HFFc6 (cell line): ENCODE measurements at regions not wholly inside any gene's neighbourhood (a gene's known extent, or its start where the extent isn't known, plus 50 kb on each side); places are given as distances from the start of the nearest gene placed in this dataset.
A peak's percentile ranks its signal among the peaks of the same experiment; 100 is the strongest.

Experiments
- DNase-seq: peaks from one replicate; pipeline ENCODE4 v3.0.0-alpha.2; 2018
- H3K27ac Mint-ChIP-seq: 2 replicates; pipeline ENCODE4 v1.8.0; 2020; ENCODE audit warnings: mild to moderate bottlenecking, mixed read lengths
- H3K27me3 Mint-ChIP-seq: 2 replicates; pipeline ENCODE4 v1.8.0; 2021; ENCODE audit warnings: mild to moderate bottlenecking, moderate library complexity, mixed read lengths; ENCODE audit not compliant: insufficient read depth
- H3K36me3 Mint-ChIP-seq: 2 replicates; pipeline ENCODE4 v1.8.0; 2021; ENCODE audit warnings: low read depth, mixed read lengths
- H3K4me1 Mint-ChIP-seq: 2 replicates; pipeline ENCODE4 v1.8.0; 2020; ENCODE audit warnings: low read depth, mixed read lengths
- H3K4me3 Mint-ChIP-seq: 2 replicates; pipeline ENCODE4 v1.8.0; 2020; ENCODE audit warnings: mild to moderate bottlenecking, moderate library complexity, mixed read lengths
- H3K9me3 Mint-ChIP-seq: 2 replicates; pipeline ENCODE4 v1.8.0; 2020; ENCODE audit warnings: mild to moderate bottlenecking, mixed read lengths
- CTCF ChIP-seq: fragments of 200-600 bp; sonication (generic); IDR thresholded peaks from 2 replicates; pipeline ENCODE4 v1.5.0; 2021; ENCODE audit warnings: antibody characterized with exemption, mild to moderate bottlenecking

- Mint-ChIP-seq H3K36me3 (no peaks in the 10 kb centered on the region), H3K27me3 (peaks cover 22% of the 10 kb centered on the region), H3K4me3 (no peak overlapping the region), H3K27ac (no peak overlapping the region), H3K9me3 (no peaks in the 10 kb centered on the region), H3K4me1 (peaks cover 21% of the 10 kb centered on the region)
- TF ChIP-seq CTCF: no peak
- DNase-seq: peak; percentile 22
These were observed 55.8 kb upstream of the OR6J1 start for GRCh38 chr14:22699801-22700564.

- Mint-ChIP-seq H3K4me3 (peak overlapping the region; percentile 89), H3K27me3 (peaks cover 10% of the 10 kb centered on the region), H3K27ac (no peak overlapping the region), H3K36me3 (no peaks in the 10 kb centered on the region), H3K4me1 (peaks cover 13% of the 10 kb centered on the region), H3K9me3 (no peaks in the 10 kb centered on the region)
- DNase-seq: no peak
- TF ChIP-seq CTCF: no peak
These were observed 52.9 kb upstream of the OXA1L start for GRCh38 chr14:22713631-22713950.

- TF ChIP-seq CTCF: no peak
- Mint-ChIP-seq H3K27me3 (peaks cover 15% of the 10 kb centered on the region), H3K4me1 (peaks cover 13% of the 10 kb centered on the region), H3K36me3 (no peaks in the 10 kb centered on the region), H3K27ac (no peak overlapping the region), H3K4me3 (no peak overlapping the region), H3K9me3 (no peaks in the 10 kb centered on the region)
- no peak for DNase-seq
These were observed 51.2 kb upstream of the OXA1L start for GRCh38 chr14:22715186-22715812.

- no peak for TF ChIP-seq CTCF
- Mint-ChIP-seq H3K4me3 (no peak overlapping the region), H3K36me3 (no peaks in the 10 kb centered on the region)
These were observed 50.6 kb upstream of the OXA1L start for GRCh38 chr14:22715890-22716289.

More at GRCh38 chr14:22715890-22716289, 50.6 kb upstream of the OXA1L start:
- Mint-ChIP-seq H3K4me1 (peaks cover 13% of the 10 kb centered on the region), H3K27ac (no peak overlapping the region), H3K9me3 (no peaks in the 10 kb centered on the region), H3K27me3 (peaks cover 15% of the 10 kb centered on the region)
- no peak for DNase-seq
